AG04449 (cell line): ENCODE measurements at regions not wholly inside any gene's neighbourhood (a gene's known extent, or its start where the extent isn't known, plus 50 kb on each side); places are given as distances from the start of the nearest gene placed in this dataset.

Source experiments
- CTCF ChIA-PET: fragments of 350-600 bp; formaldehyde crosslinking; extraction: SDS; loops from one replicate; lab custom pipeline; 2021; ENCODE audit warnings: antibody characterized with exemption; lab: Yijun Ruan, JAX
- POLR2A ChIA-PET: fragments of 400-600, 350-600 bp; formaldehyde crosslinking; extraction: SDS; loops from one replicate; lab custom pipeline; 2020; ENCODE audit warnings: antibody characterized with exemption, inconsistent platforms; lab: Yijun Ruan, JAX
- DNase-seq: peaks from one replicate; pipeline ENCODE4 v3.0.0-alpha.2; 2010; ENCODE audit warnings: low read depth, low spot score
- H3K4me3 ChIP-seq: 2 replicates; pipeline ENCODE4 v1.5.1; 2011; ENCODE audit warnings: low read depth, mild to moderate bottlenecking, control low read depth, low read length
- TF ChIP-seq, protein P1 (sequence below): IDR thresholded peaks from one replicate; pipeline ENCODE4 v1.5.1; 2011; ENCODE audit warnings: mild to moderate bottlenecking, moderate library complexity, low read length, control low read depth, inconsistent platforms; ENCODE audit not compliant: insufficient read depth; ENCODE audit errors: missing control alignments

DNA sequence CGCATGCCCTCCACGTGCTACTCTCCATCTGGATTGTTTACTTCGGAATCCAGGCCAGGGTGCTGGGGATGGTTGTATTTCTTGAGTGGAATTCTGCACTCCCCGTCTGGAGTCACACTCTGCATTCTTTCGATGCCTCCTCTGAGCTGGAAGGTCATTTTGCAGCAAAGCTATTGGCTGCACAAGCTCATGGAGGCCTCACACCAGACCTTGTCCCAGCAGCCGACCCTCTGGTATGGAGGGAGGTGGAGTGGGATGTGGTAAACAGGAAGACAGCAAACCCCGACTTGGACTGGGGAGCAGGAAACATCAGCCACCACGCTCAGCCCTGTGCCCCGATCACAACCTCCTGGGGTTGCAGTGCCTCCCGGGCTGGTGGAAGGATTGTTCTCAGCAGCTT is 225.3 kb upstream of the LNX1 start:
- CTCF ChIA-PET = interaction anchor here (1.2 to 1.6 kb wide), 2 partner anchors 114 to 311 kb away, joined by 3 to 4 read pairs; no protein-coding TSS in a partner anchor
- POLR2A ChIA-PET = interaction anchor here (0.7 kb wide), 1 partner anchor 39 kb away, joined by 3 read pairs; no protein-coding TSS in a partner anchor
- TF ChIP-seq, protein P1, sequence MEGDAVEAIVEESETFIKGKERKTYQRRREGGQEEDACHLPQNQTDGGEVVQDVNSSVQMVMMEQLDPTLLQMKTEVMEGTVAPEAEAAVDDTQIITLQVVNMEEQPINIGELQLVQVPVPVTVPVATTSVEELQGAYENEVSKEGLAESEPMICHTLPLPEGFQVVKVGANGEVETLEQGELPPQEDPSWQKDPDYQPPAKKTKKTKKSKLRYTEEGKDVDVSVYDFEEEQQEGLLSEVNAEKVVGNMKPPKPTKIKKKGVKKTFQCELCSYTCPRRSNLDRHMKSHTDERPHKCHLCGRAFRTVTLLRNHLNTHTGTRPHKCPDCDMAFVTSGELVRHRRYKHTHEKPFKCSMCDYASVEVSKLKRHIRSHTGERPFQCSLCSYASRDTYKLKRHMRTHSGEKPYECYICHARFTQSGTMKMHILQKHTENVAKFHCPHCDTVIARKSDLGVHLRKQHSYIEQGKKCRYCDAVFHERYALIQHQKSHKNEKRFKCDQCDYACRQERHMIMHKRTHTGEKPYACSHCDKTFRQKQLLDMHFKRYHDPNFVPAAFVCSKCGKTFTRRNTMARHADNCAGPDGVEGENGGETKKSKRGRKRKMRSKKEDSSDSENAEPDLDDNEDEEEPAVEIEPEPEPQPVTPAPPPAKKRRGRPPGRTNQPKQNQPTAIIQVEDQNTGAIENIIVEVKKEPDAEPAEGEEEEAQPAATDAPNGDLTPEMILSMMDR = no peak
- H3K4me3 ChIP-seq = no peak overlapping the region
- peak; percentile 46 for DNase-seq

DNA sequence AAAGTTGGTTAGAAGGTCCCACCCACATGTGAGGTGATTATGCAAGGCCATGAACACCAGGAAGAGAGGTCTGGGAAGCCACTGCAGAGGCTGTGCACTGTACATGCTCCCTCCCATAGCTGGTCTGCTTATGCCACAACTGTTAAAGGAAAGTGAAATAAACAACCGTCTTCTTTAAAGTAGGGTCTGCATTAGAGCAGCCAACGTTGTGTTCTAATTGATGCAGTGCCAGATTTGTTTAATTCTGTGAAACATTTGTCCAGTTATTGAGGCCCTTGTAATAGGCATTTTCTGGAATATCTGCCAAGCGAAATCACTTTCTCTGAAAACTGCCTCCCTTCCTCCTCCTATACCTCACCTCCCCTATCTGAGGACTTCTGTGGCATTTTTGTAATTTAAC is 224.0 kb upstream of the LNX1 start:
- TF ChIP-seq, protein P1 = no peak
- no peak for DNase-seq
- H3K4me3 ChIP-seq = no peak overlapping the region
- CTCF ChIA-PET = interaction anchor here (0.7 to 1.6 kb wide), 2 partner anchors 9 to 112 kb away, joined by 3 to 4 read pairs; no protein-coding TSS in a partner anchor
- POLR2A ChIA-PET = no interaction called here

DNA sequence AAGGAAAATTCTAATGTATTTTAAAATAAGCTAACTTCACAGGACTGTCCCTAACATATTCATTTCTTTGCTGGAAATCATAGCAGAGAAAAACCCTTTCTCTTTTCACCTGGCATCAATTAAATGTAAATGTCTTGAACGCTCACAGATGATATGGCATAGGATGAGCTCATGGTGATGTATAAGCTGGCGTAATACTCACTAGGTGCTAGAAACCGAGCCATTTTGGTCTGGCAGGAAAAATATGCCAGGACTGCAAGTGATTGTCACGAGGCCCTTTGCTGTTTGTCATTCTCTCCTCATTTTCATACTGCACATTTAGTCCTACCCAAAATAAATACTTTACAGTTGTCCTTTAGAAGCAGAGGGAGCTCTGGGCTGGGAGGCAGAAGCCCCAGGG is 222.7 kb upstream of the LNX1 start:
- no peak overlapping the region for H3K4me3 ChIP-seq
- POLR2A ChIA-PET = no interaction called here
- no peak for DNase-seq
- TF ChIP-seq, protein P1 = no peak
- CTCF ChIA-PET = interaction anchor here (0.8 to 1.8 kb wide), 3 partner anchors 26 to 337 kb away, joined by 3 to 5 read pairs (median 3); no protein-coding TSS in a partner anchor

DNA sequence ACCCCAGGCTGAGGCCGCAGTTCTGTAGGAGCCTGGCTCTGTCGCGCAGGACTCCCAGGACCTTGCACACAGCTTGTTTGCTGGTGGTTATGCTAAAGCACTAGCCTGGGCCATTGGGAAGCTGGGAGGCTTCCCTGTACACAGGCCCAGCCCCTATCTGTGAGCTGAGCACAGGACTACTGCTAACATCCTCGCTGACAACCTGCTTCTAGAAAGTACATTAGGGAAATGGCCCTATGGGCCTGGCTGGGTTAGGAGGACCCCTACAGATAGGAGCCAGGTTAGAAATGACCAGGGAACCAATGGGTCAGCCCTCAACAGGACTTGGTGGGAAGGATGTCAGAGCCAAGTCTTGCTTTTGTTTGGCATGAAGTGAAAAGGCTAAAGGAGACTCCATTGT is 219.4 kb upstream of the LNX1 start:
- no peak for DNase-seq
- TF ChIP-seq, protein P1 = no peak
- CTCF ChIA-PET = no interaction called here
- POLR2A ChIA-PET = no interaction called here
- no peak overlapping the region for H3K4me3 ChIP-seq

DNA sequence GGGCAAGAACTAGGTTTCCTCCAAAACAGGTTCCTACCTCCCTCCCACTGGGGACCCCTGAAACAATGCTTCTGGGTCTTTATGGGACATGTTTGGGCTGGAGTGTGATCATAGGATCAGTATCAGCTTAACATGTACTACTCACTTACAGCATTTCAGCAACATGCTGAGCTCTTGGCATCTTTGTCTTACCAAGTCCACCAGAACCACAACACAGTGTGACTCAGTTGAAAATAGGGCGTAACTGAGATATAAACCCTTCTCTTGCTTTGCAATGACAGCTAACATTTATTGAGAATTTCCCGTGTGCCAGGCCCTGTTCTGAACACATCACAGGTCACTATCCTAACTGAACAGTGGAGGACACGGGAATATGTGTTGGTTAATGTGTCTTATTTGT is 218.5 kb upstream of the LNX1 start:
- DNase-seq = no peak
- ChIA-PET POLR2A (no interaction called here), CTCF (interaction anchor here (1.3 to 1.4 kb wide), 2 partner anchors 62 to 106 kb away, joined by 3 read pairs; no protein-coding TSS in a partner anchor)
- TF ChIP-seq, protein P1 = no peak
- H3K4me3 ChIP-seq = no peak overlapping the region

DNA sequence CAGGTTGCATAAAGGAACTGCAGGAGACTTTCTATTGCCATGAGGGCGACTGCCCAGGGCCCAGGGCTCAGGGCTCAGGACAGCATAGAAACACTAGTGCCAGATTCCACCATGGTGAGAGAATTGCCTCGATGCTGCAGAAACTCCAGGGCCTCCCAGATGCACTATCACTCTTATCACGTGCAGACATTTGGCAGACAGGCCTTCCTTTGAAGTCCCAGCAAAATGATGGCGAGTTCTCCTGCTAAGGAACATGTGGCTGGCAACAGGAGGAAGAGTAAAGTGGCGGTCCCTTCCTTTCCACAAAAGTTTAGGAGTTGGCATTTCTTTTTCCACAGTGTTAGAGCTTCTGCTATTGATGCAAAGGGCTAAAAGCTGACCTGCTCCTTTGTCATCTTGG is 214.0 kb upstream of the LNX1 start:
- TF ChIP-seq, protein P1 = no peak
- ChIA-PET POLR2A (no interaction called here), CTCF (interaction anchor here (0.9 to 2.3 kb wide), 8 partner anchors 10 to 428 kb away, joined by 3 to 12 read pairs (median 4); no protein-coding TSS in a partner anchor)
- DNase-seq = no peak
- no peak overlapping the region for H3K4me3 ChIP-seq
